ENCODE measurements at regions not wholly inside any gene's neighbourhood (a gene's known extent, or its start where the extent isn't known, plus 50 kb on each side); places are given as distances from the start of the nearest gene placed in this dataset.
"Not testable (repeated sequence)": the region's sequence is repeated elsewhere in the genome, so short reads cannot be mapped to it uniquely, and the experiment has no call there.

DNA sequence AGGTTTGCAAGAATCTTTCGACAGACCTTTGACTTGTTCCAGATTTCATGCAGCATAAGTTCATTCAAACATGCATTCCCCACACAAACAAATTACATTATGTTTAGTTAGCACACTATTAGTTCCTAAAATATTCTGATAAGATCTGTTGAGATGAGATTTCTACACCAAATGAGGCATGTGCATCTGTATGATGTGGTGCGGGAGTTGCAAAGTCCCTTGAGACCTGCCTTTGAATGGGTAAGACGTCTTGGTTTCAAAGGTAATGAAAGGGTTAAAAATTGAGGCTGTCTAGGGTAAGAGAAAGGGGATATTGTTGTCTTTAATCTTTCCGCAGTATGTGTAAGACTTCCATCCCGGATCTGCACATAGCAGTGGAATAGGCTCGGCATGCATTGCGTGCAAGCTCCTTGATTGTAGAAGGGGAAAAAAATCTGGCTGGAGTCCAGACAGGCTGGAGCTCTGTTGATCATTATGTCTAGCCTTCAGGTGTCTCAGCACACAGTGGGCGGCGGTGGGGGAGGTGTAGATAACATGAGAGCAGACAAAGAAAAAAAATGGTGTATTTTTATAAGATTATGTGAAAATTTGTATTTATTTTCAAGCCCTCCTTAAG is 296.6 kb downstream of the PTPRC start:
- peak; percentile 69 for DNase-seq

DNA sequence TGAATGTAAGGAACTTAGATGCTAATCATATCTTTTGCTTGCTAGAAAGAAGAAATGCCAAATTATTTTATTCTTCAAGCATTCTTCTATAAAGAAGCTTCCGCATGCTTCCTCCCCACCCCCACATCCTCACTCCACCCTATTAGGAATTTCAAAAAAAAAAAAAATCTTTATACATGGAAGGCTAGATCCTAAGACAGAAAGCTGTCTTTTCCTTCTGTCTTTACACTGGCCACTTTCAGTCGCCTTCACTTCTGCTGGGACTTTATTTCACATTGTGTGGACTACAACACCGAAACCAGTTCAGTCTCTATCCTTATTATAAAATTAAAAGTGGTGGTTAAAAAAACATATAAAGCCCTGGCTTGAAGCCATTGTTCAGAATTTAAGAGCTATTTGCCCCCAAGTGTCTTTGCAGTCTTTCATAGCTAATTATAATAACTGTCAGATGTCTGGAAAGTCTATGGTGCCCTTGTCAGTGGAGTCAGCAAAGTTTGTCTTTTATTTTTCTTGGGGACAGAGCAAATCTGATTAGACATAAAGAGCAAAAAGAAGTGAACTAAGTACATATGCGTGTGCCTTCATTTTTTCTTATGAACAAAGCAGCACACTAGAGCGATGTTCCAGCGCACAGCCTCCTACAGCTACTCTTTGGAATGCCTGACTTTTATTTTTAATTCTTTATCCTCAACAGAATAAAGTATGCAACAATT is 297.7 kb downstream of the PTPRC start:
- DNase-seq, result no peak

DNA sequence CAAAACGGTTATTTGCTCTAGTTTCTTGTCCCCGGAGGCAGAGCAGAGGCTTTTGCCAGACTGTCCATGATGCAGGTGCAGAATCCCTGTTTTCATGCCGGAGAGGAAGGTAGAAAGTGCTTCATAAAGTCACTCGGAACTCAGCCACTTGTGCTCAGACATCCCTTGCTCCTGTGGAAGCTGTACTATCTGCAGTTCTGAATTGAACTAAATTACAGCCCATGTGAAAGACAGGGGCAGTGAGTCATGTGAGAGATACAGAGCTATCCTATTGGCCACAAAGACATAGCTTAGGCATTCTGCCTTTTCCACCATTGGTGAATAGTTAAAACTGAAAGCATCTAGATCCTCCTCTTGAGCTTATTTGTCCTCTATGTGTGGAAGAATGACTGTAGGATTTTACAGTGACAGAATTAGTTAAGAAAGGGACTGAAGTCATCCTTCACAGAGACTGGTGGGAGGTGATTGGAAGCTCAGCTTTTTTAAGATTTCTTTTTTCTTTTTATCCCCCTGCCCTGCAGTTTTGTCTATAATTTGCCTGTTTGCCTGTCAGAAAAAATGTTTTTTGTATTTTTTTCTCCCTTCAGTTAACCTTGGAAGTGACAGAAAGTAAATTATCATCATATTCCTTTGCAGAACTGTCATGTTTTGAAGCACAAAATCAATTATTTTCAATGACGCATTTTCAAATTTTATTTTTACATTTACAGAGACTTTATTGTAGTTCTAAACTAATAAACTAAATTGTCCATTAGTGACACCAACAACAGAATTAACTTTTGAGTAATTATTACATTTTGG is 298.6 kb downstream of the PTPRC start:
- DNase-seq, result peak; percentile 22

DNA sequence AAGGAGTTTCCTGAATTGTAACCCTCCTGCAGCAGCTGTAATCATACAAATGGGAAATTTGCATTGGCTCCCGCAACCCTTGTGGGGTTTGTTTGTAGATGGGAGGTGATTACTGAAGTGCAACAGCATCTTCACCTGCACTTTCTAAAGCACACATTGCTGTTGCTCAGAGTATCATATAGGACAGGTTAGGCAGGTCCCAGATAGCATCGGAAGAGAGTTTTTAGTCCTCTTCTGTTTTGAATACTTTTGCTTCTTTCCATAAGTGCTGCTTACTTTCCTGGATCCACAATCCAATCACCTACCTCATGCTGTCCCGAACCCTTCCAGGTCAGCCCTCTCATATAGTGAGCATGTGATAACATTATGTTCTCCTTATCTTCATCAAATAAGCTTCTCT is 300.4 kb downstream of the PTPRC start:
- no peak for DNase-seq

DNA sequence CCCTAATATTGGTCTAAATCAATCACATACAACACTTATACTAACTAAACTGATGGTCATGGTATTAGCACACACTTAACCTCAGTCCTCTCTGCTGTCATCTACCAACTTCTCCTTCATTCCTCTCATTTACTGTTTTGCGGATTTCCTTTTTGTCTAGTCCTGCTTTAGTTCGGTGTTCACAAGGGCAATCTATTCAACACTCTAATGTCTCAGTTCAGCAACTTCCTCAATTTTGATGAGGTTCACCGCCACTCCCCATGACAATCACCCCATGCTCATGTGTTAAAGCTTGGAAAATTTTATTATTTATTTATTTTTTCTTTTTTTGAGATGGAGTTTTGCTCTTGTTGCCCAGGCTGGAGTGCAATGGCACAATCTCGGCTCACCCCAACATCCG is 301.1 kb downstream of the PTPRC start:
- DNase-seq, result no peak

DNA sequence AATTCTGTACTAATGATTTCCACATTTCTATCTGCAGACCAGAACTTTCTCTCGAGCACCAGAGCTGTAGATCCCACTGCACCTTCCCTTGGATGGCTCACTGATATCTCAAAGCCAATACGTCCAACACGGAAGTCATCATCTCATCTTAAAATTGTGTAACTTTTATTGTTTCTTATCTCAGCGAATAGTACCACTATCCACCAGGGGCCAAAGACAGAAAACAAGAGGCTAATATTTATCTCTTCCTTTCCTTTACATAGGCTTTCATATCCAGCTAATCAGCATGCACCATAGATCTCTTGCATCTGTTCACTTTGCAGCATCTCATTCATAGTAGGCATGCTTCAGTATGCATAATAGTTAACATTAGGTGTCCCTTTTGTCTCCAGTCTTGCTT is 303.6 kb downstream of the PTPRC start:
- DNase-seq, result no peak

DNA sequence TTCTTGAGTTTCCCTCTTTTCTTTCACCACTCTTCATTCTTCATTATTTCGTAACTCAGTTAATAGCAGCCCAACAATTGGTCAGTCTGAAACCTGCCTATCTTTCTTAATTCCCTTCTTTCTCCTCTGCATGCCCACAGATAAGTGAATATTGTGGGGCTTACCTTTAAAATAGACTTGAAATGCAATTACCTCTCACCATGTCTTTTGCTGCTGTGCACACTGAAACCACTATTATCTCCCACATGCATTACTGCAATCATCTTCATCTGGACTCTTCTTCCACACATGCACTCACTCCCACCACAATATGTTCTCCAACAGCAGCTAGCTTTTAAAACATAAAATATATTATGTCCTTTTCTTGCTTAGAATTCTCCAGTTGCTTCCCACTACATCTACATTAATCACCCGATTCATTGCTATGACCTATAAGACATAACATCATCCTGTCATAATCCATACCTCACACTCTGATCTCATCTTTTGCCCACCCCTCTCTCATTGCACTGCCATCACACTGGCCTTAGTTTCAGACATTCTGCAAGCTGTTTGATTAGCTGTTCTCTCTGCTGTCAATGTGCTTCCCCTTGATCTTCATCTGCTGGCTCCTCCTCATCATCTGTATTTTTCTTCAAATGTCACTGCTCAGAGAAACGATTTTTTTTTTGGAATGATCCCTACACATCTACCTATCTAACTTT is 304.8 kb downstream of the PTPRC start:
- DNase-seq, result no peak

DNA sequence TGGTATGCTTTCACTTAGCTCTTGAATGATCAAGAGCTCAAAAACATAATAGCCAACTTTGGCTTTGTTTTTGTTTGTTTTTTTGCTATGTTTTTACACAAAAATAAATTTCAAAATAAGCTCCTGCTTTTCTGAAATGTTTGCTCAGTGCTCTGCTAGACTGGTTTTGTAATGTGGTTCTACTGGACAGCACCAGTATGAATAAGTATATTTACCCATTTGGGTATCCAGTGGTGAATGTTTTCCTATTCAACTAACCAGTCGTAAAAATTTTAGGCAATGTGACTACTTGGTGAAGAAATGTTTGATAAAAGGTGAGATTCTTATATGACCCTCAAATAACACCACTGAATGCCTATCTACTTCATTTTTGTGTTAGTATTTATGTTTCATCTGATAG is 308.6 kb downstream of the PTPRC start:
- no peak for DNase-seq

DNA sequence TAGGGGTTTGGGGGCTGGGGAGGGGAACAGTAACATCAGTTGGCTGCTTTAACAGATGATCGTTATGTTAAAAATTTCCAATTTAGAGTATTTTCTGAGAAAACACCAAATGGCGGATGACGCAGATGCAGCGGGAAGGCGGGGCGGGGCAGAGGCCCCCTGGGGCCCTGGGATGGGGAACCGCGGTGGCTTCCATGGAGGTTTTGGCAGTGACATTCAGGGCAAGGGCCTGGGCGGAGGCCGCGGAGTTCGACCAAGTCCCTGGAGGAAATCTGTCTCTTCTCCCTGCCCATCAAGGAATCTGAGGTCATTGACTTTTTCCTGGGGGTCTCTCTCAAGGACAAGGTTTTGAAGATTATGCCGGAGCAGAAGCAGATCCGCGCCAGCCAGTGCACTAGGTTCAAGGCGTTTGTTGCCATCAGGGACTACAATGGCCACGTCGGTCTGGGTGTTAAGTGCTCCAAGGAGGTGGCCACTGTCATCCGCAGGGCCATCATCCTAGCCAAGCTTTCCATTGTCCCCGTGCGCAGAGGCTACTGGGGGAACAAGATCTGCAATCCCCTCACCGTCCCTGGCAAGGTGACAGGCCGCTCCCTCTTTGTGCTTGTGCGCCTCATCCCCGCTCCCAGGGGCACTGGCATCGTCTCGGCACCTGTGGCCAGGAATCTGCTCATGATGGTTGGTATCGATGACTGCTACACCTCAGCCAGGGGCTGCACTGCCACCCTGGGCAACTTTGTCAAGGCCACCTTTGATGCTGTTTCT is 310.2 kb downstream of the PTPRC start:
- no peak for DNase-seq

DNA sequence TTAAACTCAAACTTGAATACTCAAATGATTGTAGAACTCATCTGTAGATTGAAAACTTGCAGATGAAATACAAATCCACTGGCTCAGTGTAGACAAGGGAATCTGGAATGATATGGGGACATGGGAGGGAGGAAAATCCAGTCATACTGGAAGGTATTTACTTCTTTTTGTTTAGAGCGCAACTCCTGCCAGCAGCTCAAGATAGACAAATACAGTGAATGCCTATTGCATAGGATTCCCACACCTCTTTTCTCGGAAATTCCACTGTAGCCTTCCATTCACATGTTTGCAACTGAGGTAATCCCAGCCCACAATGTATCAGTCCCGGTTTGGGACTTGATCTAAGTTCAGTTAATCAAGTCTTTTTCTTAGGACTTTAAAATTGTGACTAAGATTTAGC is 311.2 kb downstream of the PTPRC start:
- no peak for DNase-seq

DNA sequence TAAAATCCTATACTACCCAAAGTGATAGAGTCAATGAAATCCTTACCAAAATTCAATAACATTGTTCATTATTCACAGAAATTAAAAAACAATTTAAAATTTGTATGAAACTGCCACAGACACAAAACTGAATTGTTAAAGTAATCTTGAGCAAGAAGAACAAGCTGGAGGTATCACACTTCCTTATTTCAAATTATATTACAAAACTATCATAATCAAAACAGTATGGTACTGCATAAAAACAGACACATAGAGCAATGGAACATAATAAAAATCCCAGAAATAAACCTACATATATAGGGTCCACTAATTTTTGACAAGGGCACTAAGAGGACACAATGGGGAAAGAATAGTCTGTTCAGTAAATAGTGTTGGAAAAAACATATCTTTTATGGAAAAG is 316.2 kb downstream of the PTPRC start:
- DNase-seq, result no peak

DNA sequence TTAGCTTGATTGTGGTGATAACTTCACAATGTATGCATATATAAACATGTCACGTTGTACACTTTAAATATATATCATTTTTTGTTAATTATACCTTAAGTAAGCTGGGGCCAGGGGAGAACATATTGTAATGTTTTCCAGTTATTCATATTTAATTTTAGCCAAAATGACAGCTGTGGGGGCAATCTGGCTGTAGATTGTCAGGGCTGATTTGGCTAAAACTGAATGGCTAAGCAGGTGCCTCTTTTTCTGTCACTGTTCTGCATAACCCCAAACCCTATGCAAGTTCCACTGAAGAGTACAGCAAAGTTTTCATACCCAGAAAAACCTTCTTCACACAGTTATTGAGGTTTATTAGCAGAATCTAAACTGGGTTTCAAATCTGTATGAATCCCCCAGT is 318.2 kb downstream of the PTPRC start:
- DNase-seq, result no peak

DNA sequence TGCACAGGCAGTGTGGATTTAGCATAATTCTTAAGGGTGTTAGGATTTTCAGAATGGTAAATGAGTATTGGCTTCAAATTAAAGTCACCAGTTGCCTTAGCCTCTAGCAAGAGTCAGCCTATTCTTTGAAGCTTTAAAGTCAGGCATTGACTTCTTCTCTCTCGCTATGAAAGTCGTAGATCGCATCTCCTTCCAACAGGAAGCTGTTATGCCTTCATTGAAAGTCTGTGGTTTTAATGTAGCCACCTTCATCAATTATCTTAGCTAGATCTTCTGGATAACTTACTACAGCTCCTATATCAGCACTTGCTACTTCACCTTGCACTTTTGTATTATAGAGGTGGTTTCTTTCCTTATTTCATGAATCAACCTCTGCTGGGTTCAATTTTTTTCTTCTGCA is 320.2 kb downstream of the PTPRC start:
- DNase-seq, result no peak

DNA sequence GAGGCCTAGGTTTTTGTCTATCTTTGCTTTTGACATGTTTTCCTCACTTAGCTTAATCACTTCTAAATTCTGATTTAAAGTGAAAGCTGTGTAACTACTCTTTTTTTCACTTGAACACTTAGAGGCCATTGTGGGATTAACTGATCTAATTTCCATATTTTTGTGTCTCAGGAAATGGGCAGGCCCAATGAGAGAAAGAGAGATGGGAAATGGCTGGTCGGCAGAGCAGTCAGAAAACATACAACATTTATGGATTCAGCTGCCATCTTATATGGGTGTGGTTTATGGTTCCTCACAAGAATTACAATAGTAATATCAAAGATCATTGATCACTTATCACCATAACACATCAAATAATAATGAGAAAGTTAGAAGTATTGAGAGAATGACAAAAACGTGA is 320.8 kb downstream of the PTPRC start:
- no peak for DNase-seq

DNA sequence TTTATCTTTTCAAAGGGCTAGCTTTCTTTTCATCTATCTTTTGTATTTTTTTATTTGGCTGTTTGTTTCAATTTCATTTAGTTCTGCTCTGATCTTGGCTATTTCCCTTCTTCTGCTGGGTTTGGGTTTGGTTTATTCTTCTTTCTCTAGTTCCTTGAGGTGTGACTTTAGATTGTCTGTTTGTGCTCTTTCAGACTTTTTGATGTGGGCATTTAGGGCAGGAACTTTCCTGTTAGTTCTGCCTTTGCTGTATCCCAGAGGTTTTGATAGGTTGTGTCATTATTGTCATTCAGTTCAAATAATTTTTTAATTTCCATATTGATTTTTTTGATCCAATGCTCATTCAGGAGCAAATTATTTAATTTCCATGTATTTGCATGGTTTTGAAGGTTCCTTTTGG is 325.0 kb downstream of the PTPRC start:
- DNase-seq, result not testable (repeated sequence)

DNA sequence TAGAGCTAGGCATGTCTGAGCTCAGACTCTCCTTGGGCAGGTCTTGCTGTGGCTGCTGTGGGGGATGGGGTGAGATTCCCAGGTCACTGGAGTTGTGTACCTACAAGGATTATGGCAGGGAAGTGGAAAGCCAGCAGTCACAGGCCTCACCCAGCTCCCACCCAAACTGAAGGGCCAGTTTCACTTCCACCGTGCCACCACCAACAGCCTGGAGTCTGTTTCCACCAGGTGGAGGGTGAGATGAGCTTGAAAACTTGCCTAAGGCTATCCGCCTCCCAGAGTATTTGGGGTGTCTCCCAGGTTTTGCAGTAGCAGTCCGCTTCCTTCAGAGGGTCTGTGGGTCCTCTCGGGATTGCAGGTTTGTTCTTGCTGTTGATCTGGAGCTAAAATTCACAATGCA is 327.7 kb downstream of the PTPRC start:
- DNase-seq, result no peak

DNA sequence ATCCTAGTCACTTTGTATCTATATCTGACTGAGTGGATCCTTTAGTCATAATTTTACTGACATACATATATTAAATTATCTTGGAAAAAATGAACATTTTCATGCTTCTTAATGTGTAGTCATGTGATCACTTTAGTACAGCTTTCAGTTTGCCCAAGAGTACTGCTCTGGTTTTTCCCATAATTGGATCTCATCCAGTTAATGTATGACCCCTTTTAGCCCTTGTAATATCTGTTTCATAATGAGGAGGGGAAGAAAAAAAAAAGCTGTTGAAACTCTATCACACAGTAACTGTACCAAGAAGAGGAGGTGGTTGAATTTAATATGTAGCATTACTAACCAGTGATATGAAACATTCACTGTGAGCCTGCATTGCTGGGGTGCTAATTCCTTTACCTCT is 328.7 kb downstream of the PTPRC start:
- DNase-seq, result no peak

DNA sequence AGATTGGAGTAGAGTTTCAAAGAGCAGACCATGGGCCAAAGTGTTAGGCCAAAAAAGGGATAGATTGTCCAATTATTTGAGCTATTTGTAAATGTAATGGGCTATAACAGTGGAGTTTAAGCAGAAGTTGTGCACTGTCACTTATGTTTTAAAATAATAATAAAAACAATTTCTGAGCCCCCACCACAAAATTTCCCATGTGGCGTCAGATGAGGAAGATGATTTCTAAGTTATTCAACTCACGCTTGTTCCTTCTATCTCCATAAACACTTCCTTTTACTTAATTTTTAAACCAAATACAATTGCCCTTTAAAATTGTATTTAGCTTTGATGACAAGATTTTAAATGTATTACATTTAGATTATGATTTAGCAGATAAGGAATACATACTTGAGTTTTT is 330.0 kb downstream of the PTPRC start:
- no peak for DNase-seq

DNA sequence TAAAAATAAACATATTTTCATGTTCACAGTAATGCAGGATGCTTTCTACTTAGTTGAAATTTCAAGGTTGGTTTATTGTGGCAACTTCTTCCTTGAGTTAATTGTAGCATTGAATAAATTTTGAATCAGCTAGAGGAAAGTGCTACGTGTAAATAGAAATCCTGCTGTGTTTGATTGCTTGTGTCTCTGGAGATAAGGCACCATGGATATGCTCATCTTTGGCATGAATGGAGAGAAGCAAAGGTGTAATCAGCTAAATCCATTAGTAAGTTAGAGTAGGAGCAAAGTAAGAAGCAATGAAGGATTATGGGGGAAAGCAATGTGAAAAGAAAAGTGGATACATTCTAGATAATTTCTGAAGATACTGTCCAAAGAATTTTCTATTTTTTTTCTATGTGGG is 331.1 kb downstream of the PTPRC start:
- DNase-seq, result no peak

DNA sequence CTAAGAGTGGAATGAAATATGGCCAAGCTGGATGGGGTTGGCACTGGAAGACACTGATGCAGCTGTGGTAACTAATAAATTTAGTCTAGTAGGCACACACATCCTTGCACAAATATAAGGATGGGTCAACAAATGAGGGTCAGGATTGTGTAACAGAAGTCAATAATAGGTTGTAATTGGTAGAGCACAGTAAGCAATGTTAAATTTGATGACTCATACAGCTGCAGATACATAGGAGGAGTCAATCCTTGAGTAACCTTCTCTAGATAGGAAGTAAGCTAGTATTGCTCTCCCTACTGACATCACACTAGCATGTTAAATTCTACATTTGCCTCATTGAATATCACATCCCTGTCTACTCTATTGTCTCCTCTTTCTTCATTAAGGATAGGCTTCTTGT is 332.1 kb downstream of the PTPRC start:
- DNase-seq, result no peak

DNA sequence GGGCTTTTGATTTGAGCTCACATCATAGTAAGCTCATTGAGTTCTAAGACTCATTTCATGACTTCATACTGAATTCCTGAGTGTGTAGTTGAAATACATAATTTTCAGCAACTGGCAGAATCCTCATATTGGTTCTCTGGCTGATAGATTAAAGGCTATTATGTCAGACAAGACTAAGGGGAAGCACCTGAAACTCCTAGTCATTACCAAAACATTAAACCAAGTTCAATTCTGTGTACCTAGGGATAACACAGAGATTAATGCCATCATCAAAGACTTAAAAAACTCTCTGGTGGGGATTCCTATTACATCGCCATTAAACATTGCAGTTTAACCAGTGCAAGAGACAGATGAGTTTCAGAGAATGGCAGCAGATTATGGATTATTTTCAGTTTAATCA is 339.1 kb downstream of the PTPRC start:
- DNase-seq, result no peak

DNA sequence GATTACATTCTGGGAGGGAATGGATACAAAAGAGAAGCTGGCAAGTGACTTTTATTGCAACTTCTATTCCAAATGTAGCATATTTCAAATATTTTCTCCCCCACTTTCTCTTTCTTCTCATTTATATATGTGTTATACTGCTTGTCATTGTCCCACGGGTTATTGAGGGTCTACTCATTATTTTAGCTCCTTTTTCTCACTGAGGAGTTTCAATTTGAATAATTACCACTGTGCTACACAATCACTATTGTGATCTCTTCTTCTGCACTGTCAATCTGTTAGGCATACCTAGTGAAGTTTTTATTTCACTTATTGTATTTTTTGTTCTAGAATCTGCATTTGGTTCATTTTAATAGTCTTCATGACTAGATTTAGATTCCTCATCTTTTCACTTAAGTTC is 339.7 kb downstream of the PTPRC start:
- no peak for DNase-seq

DNA sequence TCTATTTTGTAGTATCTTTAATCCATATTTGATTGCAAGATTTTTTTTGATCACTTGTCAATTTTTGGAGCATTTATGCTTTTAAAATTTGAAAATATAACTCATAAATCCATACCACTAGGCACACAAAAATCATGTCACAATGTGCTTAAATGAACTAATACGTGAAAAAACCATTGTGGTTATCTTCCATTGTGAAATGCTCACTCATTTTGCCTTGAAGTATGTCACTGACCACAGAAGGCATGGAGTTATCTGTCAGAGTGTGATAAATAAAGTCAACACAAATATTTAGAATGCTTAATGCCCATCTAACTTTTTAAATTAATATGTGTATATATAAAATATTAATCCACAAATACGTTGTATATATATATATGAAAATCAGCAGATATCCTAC is 347.2 kb downstream of the PTPRC start:
- DNase-seq, result no peak
